ENCODE measurements at regions not wholly inside any gene's neighbourhood (a gene's known extent, or its start where the extent isn't known, plus 50 kb on each side); places are given as distances from the start of the nearest gene placed in this dataset.

GRCh38 chr2:503288-503999, 173.8 kb downstream of the TMEM18 start:
- WGBS, 2 donors = 96 to 98% methylated on average over 41 of the region's 41 CpGs

GRCh38 chr2:502831-503230, 174.4 kb downstream of the TMEM18 start:
- H3K27me3 ChIP-seq = no peaks in the 10 kb centered on the region
- no peaks in the 10 kb centered on the region for H3K4me1 ChIP-seq
- H3K9me3 ChIP-seq = no peaks in the 10 kb centered on the region
- no peaks in the 10 kb centered on the region for H3K36me3 ChIP-seq
- DNase-seq = no peak
- H3K27ac ChIP-seq = no peak overlapping the region
- intact Hi-C loops (cut with DNase I) = no loop called here
- no peak overlapping the region for H3K4me3 ChIP-seq (replicated peaks in 1 of 3)
- no peak for TF ChIP-seq POLR2A (IDR thresholded peaks at IDR 0.05)
- no peak for TF ChIP-seq CTCF (IDR thresholded peaks at IDR 0.05)
- WGBS, 2 donors = 94 to 97% methylated on average over 35 of the region's 35 CpGs

More at GRCh38 chr2:503288-503999, 173.8 kb downstream of the TMEM18 start:
- no peaks in the 10 kb centered on the region for H3K27me3 ChIP-seq
- H3K27ac ChIP-seq = no peak overlapping the region
- H3K36me3 ChIP-seq = no peaks in the 10 kb centered on the region
- H3K9me3 ChIP-seq = no peaks in the 10 kb centered on the region
- TF ChIP-seq CTCF (IDR thresholded peaks at IDR 0.05) (no peak), POLR2A (IDR thresholded peaks at IDR 0.05) (no peak)
- H3K4me3 ChIP-seq (replicated peaks in 1 of 3) = no peak overlapping the region
- no peaks in the 10 kb centered on the region for H3K4me1 ChIP-seq
- intact Hi-C loops (cut with DNase I) = no loop called here
- DNase-seq = no peak

- WGBS, 2 donors = 92% methylated on average over 8 of the region's 8 CpGs
- TF ChIP-seq POLR2A (IDR thresholded peaks at IDR 0.05) (no peak), CTCF (IDR thresholded peaks at IDR 0.05) (no peak)
- no peaks in the 10 kb centered on the region for H3K27me3 ChIP-seq
Measured at GRCh38 chr2:501667-502066, 175.5 kb downstream of the TMEM18 start.

GRCh38 chr2:501130-501529, 176.1 kb downstream of the TMEM18 start:
- intact Hi-C loops (cut with DNase I) = no loop called here
- TF ChIP-seq POLR2A (IDR thresholded peaks at IDR 0.05) (no peak), CTCF (IDR thresholded peaks at IDR 0.05) (no peak)
- no peaks in the 10 kb centered on the region for H3K27me3 ChIP-seq

More at GRCh38 chr2:501667-502066, 175.5 kb downstream of the TMEM18 start:
- Histone ChIP-seq H3K9me3 (no peaks in the 10 kb centered on the region), H3K4me3 (replicated peaks in 1 of 3) (no peak overlapping the region), H3K4me1 (no peaks in the 10 kb centered on the region), H3K27ac (no peak overlapping the region), H3K36me3 (no peaks in the 10 kb centered on the region)
- intact Hi-C loops (cut with DNase I) = no loop called here
- no peak for DNase-seq

GRCh38 chr2:499726-500125, 177.5 kb downstream of the TMEM18 start:
- H3K9me3 ChIP-seq = no peaks in the 10 kb centered on the region
- no peaks in the 10 kb centered on the region for H3K4me1 ChIP-seq
- 84 to 88% methylated on average over 8 of the region's 8 CpGs for WGBS, 2 donors
- no peak overlapping the region for H3K4me3 ChIP-seq (replicated peaks in 1 of 3)
- H3K27ac ChIP-seq = no peak overlapping the region
- no peak for TF ChIP-seq CTCF (IDR thresholded peaks at IDR 0.05)
- TF ChIP-seq POLR2A (IDR thresholded peaks at IDR 0.05) = no peak
- no peaks in the 10 kb centered on the region for H3K27me3 ChIP-seq
- no peaks in the 10 kb centered on the region for H3K36me3 ChIP-seq
- no peak for DNase-seq
- intact Hi-C loops (cut with DNase I) = no loop called here

More at GRCh38 chr2:501130-501529, 176.1 kb downstream of the TMEM18 start:
- Histone ChIP-seq H3K4me1 (no peaks in the 10 kb centered on the region), H3K36me3 (no peaks in the 10 kb centered on the region), H3K4me3 (replicated peaks in 1 of 3) (no peak overlapping the region), H3K9me3 (no peaks in the 10 kb centered on the region), H3K27ac (no peak overlapping the region)
- DNase-seq = no peak
- WGBS, 2 donors = 46 to 55% methylated on average over 5 of the region's 5 CpGs

Measured in thyroid gland (tissue), 4 donors.